SJCRH30 (cell line): ENCODE measurements at regions not wholly inside any gene's neighbourhood (a gene's known extent, or its start where the extent isn't known, plus 50 kb on each side); places are given as distances from the start of the nearest gene placed in this dataset.
A peak's percentile ranks its signal among the peaks of the same experiment; 100 is the strongest.

Experiments
- DNase-seq, 2 experiments: peaks; one replicate each; pipeline ENCODE4 v3.0.0-alpha.2; 2015 to 2020
- H3K27ac ChIP-seq: fragments of 250-450 bp; sonication (Bioruptor Pico); 2 replicates; pipeline ENCODE4 v1.5.1; 2020; ENCODE audit warnings: mild to moderate bottlenecking, moderate library complexity
- H3K27me3 ChIP-seq: fragments of 250-450 bp; sonication (Bioruptor Pico); 2 replicates; pipeline ENCODE4 v1.5.1; 2020; ENCODE audit warnings: mild to moderate bottlenecking, moderate library complexity
- H3K36me3 ChIP-seq: fragments of 250-450 bp; sonication (Bioruptor Pico); 2 replicates; pipeline ENCODE4 v1.5.1; 2020; ENCODE audit warnings: mild to moderate bottlenecking, moderate library complexity
- H3K4me1 ChIP-seq: fragments of 250-450 bp; sonication (Bioruptor Pico); 2 replicates; pipeline ENCODE4 v1.5.1; 2020; ENCODE audit warnings: mild to moderate bottlenecking, moderate library complexity
- H3K4me3 ChIP-seq: fragments of 250-450 bp; sonication (Bioruptor Pico); 2 replicates; pipeline ENCODE4 v1.5.1; 2020; ENCODE audit warnings: mild to moderate bottlenecking, moderate library complexity
- H3K9me3 ChIP-seq: fragments of 250-450 bp; sonication (Bioruptor Pico); replicated peaks from 2 replicates; pipeline ENCODE4 v1.5.1; 2020; ENCODE audit warnings: mild to moderate bottlenecking, moderate library complexity

DNA sequence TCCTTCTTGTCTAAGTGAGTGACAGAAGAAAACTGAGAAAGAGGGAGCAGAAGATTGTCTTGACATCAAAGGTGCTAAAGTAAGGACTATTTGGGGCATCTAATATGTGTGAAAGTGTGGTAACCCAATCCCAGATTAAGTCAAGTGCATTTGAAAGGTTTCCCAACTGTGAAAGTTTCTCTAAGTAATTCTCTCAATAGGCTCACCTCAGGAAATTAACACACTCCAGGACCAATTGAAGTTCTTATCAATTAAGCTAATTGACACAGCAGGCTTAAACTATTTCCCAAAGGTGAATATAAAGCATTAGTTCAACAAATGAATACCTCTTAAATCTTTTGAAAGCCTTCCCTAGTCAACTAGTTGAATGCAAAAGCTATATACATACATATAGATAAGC lies 212.8 kb upstream of the FUT9 start:
- Histone ChIP-seq H3K27ac (no peak overlapping the region), H3K4me3 (no peak overlapping the region), H3K36me3 (no peaks in the 10 kb centered on the region), H3K27me3 (no peaks in the 10 kb centered on the region), H3K9me3 (no peaks in the 10 kb centered on the region), H3K4me1 (no peaks in the 10 kb centered on the region)
- no peak for DNase-seq

GRCh38 chr6:95803889-95804288 lies 211.9 kb upstream of the FUT9 start:
- no peaks in the 10 kb centered on the region for H3K9me3 ChIP-seq
- no peaks in the 10 kb centered on the region for H3K27me3 ChIP-seq
- no peak overlapping the region for H3K27ac ChIP-seq
- H3K4me3 ChIP-seq = no peak overlapping the region
- no peaks in the 10 kb centered on the region for H3K4me1 ChIP-seq
- no peak for DNase-seq
- H3K36me3 ChIP-seq = no peaks in the 10 kb centered on the region

DNA sequence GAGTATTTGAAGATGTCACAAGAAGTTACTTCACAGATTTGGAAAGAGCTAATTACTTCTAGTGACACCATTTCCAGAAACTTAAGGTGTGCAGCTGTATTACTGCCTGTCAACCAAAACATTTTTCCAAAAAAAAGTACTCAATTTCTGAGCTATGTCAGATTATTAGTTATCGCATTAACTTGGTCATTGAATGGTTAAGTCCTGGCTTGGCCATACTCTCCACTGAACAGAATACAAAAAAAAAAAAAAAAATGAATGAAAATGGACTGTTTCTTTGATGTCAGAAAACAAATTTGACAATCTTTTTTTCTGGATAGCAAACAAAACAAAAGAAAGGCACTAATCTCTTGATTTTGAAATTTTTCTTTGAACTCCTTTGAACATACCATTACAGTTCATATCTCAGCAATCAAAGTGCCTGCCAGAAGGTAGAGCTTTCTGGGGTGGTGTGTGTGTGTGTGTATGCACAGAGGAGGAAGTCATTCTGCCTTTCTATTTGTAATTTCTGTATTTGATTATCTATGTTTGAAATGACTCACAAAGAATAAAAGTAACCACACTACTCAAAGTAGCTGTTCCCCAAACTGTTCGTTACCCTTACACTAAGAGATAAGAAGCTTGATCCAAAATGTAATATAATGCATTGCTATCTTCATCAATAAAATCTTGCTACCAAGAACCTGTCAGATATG lies 210.8 kb upstream of the FUT9 start:
- H3K4me3 ChIP-seq = no peak overlapping the region
- no peak for DNase-seq
- no peaks in the 10 kb centered on the region for H3K9me3 ChIP-seq
- H3K4me1 ChIP-seq = no peaks in the 10 kb centered on the region
- no peaks in the 10 kb centered on the region for H3K27me3 ChIP-seq
- H3K27ac ChIP-seq = no peak overlapping the region
- no peaks in the 10 kb centered on the region for H3K36me3 ChIP-seq

DNA sequence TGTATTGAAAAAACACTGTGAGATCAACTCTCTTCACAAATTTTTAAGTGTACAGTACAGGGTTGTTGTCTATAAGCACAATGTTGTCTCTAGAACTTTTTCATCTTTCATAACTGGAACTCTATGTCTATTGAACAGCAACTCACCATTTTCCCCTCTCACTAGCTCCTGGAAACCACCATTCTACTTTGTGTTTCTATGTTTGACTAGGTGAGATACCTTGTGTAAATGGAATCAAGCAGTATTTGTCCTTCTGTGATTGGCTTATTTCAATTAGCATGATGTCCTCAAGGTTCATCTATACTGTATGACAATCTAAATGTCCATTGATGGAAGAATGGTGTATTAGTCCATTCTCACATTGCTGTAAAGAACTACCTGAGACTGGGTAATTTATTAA lies 210.1 kb upstream of the FUT9 start:
- no peak for DNase-seq
- no peaks in the 10 kb centered on the region for H3K9me3 ChIP-seq
- H3K27me3 ChIP-seq = no peaks in the 10 kb centered on the region
- no peak overlapping the region for H3K27ac ChIP-seq
- no peak overlapping the region for H3K4me3 ChIP-seq
- no peaks in the 10 kb centered on the region for H3K4me1 ChIP-seq
- no peaks in the 10 kb centered on the region for H3K36me3 ChIP-seq

DNA sequence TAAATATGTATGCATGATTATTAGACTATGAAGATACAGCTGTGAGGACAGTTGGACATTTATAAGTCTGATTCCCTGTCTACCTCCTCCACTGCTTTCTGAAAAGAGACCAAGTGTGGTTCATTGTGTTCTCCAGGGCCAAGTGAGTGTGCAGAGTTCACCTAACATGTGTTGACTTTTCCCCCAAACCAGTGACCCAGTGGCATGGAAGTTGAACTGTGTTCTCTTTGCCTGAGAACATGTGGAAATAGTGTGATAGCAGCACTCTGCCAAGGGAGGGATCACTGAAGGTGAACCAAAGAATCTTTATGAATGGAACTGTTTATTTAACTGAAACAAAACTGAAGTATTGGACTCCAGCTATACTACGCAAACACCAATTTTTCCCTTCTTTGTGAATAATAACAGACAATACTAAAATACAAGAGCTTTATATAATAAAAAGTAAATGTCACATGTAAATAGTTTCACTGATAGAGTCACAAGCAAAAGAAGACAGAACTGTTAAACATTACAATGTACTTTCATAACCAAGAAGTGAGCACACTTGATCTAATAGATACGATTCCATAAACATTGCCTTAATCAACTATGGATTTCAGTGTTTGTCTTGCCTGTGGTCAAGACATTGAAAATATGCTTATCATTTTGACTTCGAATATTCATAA lies 200.3 kb upstream of the FUT9 start:
- Histone ChIP-seq H3K36me3 (no peaks in the 10 kb centered on the region), H3K9me3 (no peaks in the 10 kb centered on the region), H3K4me3 (no peak overlapping the region), H3K4me1 (no peaks in the 10 kb centered on the region), H3K27me3 (no peaks in the 10 kb centered on the region), H3K27ac (no peak overlapping the region)
- no peak for DNase-seq

DNA sequence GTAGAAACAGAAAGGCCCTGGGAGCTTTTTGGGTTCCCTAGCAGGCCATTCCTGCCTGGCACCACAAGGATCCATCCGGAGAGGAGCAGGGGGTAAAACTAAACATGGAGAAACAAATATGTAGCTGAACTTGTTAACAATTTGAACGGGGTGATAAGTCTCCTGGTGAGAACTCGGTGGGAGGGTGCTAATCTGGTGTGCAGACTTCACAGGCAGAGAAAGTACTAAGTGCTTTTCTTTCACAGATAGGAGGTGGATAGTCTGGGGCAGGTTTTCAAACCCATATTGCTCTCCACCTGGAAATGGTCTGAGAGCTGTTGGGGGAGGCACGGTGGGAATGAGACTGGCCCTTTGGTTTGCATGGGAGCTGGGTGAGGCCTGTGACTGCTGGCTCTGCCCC lies 196.3 kb upstream of the FUT9 start:
- Histone ChIP-seq H3K36me3 (no peaks in the 10 kb centered on the region), H3K4me3 (no peak overlapping the region), H3K27me3 (no peaks in the 10 kb centered on the region), H3K27ac (no peak overlapping the region), H3K9me3 (no peaks in the 10 kb centered on the region), H3K4me1 (no peaks in the 10 kb centered on the region)
- no peak for DNase-seq

GRCh38 chr6:95819939-95820338 lies 195.8 kb upstream of the FUT9 start:
- Histone ChIP-seq H3K27me3 (no peaks in the 10 kb centered on the region), H3K9me3 (no peaks in the 10 kb centered on the region), H3K27ac (no peak overlapping the region), H3K36me3 (no peaks in the 10 kb centered on the region), H3K4me1 (no peaks in the 10 kb centered on the region), H3K4me3 (no peak overlapping the region)
- peak; percentile 2 to 15 for DNase-seq

- Histone ChIP-seq H3K9me3 (no peaks in the 10 kb centered on the region), H3K4me3 (no peak overlapping the region), H3K27me3 (no peaks in the 10 kb centered on the region), H3K4me1 (no peaks in the 10 kb centered on the region), H3K36me3 (no peaks in the 10 kb centered on the region), H3K27ac (no peak overlapping the region)
- DNase-seq = no peak
Observed at GRCh38 chr6:95830859-95831557, 184.8 kb upstream of the FUT9 start.

DNA sequence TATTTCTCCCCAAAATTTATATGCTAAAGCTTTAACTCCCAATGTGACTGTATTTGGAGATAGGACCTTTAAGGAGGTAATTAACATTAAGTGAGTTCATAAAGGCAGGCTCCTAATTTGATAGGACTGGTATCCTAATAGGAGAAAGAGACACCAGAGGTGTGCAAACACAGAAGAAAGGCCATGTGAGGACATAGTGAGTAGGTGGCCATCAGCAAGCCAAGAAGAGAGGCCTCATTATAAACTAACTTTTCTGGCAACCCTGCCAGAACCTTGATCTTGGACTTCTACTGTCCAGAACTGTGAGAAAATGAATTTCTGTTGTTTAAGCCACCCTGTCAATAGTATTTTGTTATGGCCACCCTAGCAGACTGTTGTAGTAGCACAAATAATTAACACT lies 177.9 kb upstream of the FUT9 start:
- H3K27me3 ChIP-seq = no peaks in the 10 kb centered on the region
- DNase-seq = no peak
- no peaks in the 10 kb centered on the region for H3K9me3 ChIP-seq
- no peaks in the 10 kb centered on the region for H3K4me1 ChIP-seq
- H3K4me3 ChIP-seq = no peak overlapping the region
- H3K27ac ChIP-seq = no peak overlapping the region
- no peaks in the 10 kb centered on the region for H3K36me3 ChIP-seq

GRCh38 chr6:95841560-95841959 lies 174.2 kb upstream of the FUT9 start:
- H3K4me3 ChIP-seq = no peak overlapping the region
- H3K36me3 ChIP-seq = no peaks in the 10 kb centered on the region
- no peak for DNase-seq
- no peak overlapping the region for H3K27ac ChIP-seq
- H3K27me3 ChIP-seq = peaks cover 3% of the 10 kb centered on the region; the same call in 1 of the 2 replicates
- H3K4me1 ChIP-seq = no peaks in the 10 kb centered on the region
- no peaks in the 10 kb centered on the region for H3K9me3 ChIP-seq

DNA sequence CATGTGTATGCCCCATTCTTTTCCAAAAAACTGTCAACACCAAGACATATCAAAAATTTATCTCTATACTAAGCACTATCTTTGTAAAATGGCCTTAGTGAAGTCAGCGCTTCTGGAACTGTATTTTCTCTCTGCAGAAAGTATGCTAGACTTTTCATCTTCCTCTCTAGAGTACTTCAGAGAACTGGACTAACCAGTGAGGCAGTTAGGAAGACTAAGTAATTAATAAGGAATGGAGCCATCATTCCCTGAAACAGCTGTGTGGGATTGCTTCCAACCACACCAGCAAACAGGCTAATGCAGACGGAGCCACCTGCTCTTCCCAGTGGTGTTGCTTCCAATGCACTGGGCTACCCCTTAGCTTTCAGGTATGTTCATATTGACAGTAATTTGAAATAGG lies 169.1 kb upstream of the FUT9 start:
- DNase-seq = peak in 1 of 2 experiments; percentile 3
- Histone ChIP-seq H3K4me1 (no peaks in the 10 kb centered on the region), H3K27ac (no peak overlapping the region), H3K36me3 (no peaks in the 10 kb centered on the region), H3K27me3 (peaks cover 3% of the 10 kb centered on the region; the same call in 1 of the 2 replicates), H3K9me3 (no peaks in the 10 kb centered on the region), H3K4me3 (no peak overlapping the region)

GRCh38 chr6:95847061-95847460 lies 168.7 kb upstream of the FUT9 start:
- DNase-seq = no peak
- H3K27ac ChIP-seq = no peak overlapping the region
- H3K36me3 ChIP-seq = no peaks in the 10 kb centered on the region
- no peaks in the 10 kb centered on the region for H3K9me3 ChIP-seq
- H3K4me1 ChIP-seq = no peaks in the 10 kb centered on the region
- H3K4me3 ChIP-seq = no peak overlapping the region
- H3K27me3 ChIP-seq = peaks cover 3% of the 10 kb centered on the region; the same call in 1 of the 2 replicates

- H3K9me3 ChIP-seq = no peaks in the 10 kb centered on the region
- no peak overlapping the region for H3K4me3 ChIP-seq
- H3K27ac ChIP-seq = no peak overlapping the region
- H3K27me3 ChIP-seq = peaks cover 3% of the 10 kb centered on the region; the same call in 1 of the 2 replicates
- H3K4me1 ChIP-seq = no peaks in the 10 kb centered on the region
- no peak for DNase-seq
- no peaks in the 10 kb centered on the region for H3K36me3 ChIP-seq
Observed at GRCh38 chr6:95848717-95849116, 167.1 kb upstream of the FUT9 start.

DNA sequence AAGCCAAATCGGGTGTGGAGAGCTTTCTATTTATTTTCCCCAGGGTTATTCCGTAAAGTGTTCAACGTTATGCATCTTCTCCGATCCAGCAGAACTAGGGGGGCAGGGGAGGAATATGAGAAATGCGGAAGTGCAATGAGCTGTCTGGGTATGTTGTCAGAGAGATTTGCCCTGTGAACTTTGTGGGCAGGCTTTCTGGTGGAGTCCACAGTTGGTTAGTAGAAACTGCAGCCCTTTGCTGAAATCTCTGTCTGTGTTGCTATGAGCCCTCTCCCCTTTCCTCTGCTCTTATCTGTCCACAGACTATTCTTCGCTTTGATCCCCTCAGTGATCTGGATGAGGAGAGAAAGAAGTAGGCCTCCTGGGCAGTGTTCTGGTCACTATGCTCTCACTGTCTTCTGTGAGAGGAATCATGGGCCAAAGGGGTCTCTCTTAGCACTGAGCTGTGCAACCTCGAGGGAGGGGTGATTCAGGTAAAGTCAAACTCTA lies 158.9 kb upstream of the FUT9 start:
- DNase-seq = no peak
- H3K4me3 ChIP-seq = no peak overlapping the region
- H3K27ac ChIP-seq = no peak overlapping the region

DNA sequence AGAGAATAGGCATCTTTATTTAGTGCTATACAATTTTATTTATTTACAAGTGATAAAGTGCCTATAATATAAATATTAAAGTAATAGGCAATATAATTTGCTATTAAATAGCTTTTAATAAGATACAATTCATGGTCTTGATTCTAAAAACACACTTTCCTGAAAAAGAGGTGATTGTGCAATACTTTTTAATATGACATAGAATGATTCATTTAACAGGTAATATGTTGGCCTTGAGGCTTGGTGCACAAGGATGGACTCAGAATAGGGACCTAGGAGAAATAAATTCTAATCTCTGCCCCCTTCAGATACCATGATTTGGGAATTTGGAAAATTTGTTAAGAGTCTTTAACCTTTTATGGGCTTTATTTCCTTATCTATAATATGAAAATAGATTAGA lies 149.9 kb upstream of the FUT9 start:
- no peaks in the 10 kb centered on the region for H3K9me3 ChIP-seq
- no peaks in the 10 kb centered on the region for H3K36me3 ChIP-seq

More for the DNA sequence above, 158.9 kb upstream of the FUT9 start:
- no peaks in the 10 kb centered on the region for H3K27me3 ChIP-seq
- no peaks in the 10 kb centered on the region for H3K4me1 ChIP-seq
- H3K9me3 ChIP-seq = no peaks in the 10 kb centered on the region
- H3K36me3 ChIP-seq = no peaks in the 10 kb centered on the region

More for the DNA sequence above, 149.9 kb upstream of the FUT9 start:
- no peak overlapping the region for H3K4me3 ChIP-seq
- H3K4me1 ChIP-seq = no peaks in the 10 kb centered on the region
- no peak overlapping the region for H3K27ac ChIP-seq
- no peaks in the 10 kb centered on the region for H3K27me3 ChIP-seq
- DNase-seq = no peak
